Fibroblast of villous mesenchyme (primary cell): ENCODE measurements at regions not wholly inside any gene's neighbourhood (a gene's known extent, or its start where the extent isn't known, plus 50 kb on each side); places are given as distances from the start of the nearest gene placed in this dataset.
"Not testable (repeated sequence)": the region's sequence is repeated elsewhere in the genome, so short reads cannot be mapped to it uniquely, and the experiment has no call there.

Source experiments
- DNase-seq: peaks from one replicate; pipeline ENCODE4 v3.0.0-alpha.2; 2010; ENCODE audit warnings: low read depth
- H3K4me3 ChIP-seq: 2 replicates; pipeline ENCODE4 v1.5.1; 2011; ENCODE audit warnings: low read depth, mild to moderate bottlenecking, low read length
- CTCF ChIP-seq: IDR thresholded peaks from 2 replicates; pipeline ENCODE4 v1.5.1; 2012; ENCODE audit warnings: low read depth, mild to moderate bottlenecking, low read length; ENCODE audit not compliant: insufficient read depth

GRCh38 chr5:99355881-99356280 is 427.1 kb upstream of the CHD1 start:
- TF ChIP-seq CTCF: no peak
- no peak for DNase-seq
- H3K4me3 ChIP-seq: no peak overlapping the region

GRCh38 chr5:99349787-99350186 is 421.0 kb upstream of the CHD1 start:
- H3K4me3 ChIP-seq: no peak overlapping the region
- no peak for TF ChIP-seq CTCF
- DNase-seq: no peak

- TF ChIP-seq CTCF: no peak
- no peak for DNase-seq
- H3K4me3 ChIP-seq: no peak overlapping the region
These were observed 419.8 kb upstream of the CHD1 start for GRCh38 chr5:99348597-99348996.

GRCh38 chr5:99339758-99340157 is 411.0 kb upstream of the CHD1 start:
- H3K4me3 ChIP-seq, DNase-seq: not testable (repeated sequence)

- TF ChIP-seq CTCF: no peak
- no peak for DNase-seq
These were observed 406.1 kb upstream of the CHD1 start for GRCh38 chr5:99334936-99335335.

GRCh38 chr5:99331061-99331460 is 402.3 kb upstream of the CHD1 start:
- H3K4me3 ChIP-seq: no peak overlapping the region
- no peak for DNase-seq
- no peak for TF ChIP-seq CTCF

More at GRCh38 chr5:99334936-99335335, 406.1 kb upstream of the CHD1 start:
- no peak overlapping the region for H3K4me3 ChIP-seq

- no peak for TF ChIP-seq CTCF
- H3K4me3 ChIP-seq: no peak overlapping the region
- DNase-seq: no peak
These were observed 391.6 kb upstream of the CHD1 start for GRCh38 chr5:99320436-99320835.

- TF ChIP-seq CTCF: no peak
- no peak overlapping the region for H3K4me3 ChIP-seq
- no peak for DNase-seq
These were observed 388.3 kb upstream of the CHD1 start for GRCh38 chr5:99317136-99317535.
